Neural progenitor cell (in vitro differentiated cells): ENCODE measurements at regions not wholly inside any gene's neighbourhood (a gene's known extent, or its start where the extent isn't known, plus 50 kb on each side); places are given as distances from the start of the nearest gene placed in this dataset.
A peak's percentile ranks its signal among the peaks of the same experiment; 100 is the strongest.

Experiments
- DNase-seq: peaks from one replicate; pipeline ENCODE4 v3.0.0-alpha.2; 2016; ENCODE audit warnings: low spot score
- H2AFZ ChIP-seq: fragments of 200-600 bp; sonication (generic); replicated peaks from 2 replicates; pipeline ENCODE4 v1.6.1; 2016; ENCODE audit warnings: antibody characterized with exemption
- H3F3A ChIP-seq: fragments of 200-600 bp; sonication (generic); 2 replicates; pipeline ENCODE4 v1.6.1; 2016; ENCODE audit warnings: antibody characterized with exemption, low read depth
- H3K27ac ChIP-seq: fragments of 200-600 bp; sonication (generic); 2 replicates; pipeline ENCODE4 v1.5.1; 2016; ENCODE audit warnings: mild to moderate bottlenecking
- H3K27me3 ChIP-seq: fragments of 200-600 bp; sonication (generic); 2 replicates; pipeline ENCODE4 v1.6.1; 2016; ENCODE audit warnings: mild to moderate bottlenecking, moderate library complexity
- H3K36me3 ChIP-seq: fragments of 200-600 bp; sonication (generic); 2 replicates; pipeline ENCODE4 v1.5.1; 2016
- H3K4me1 ChIP-seq: fragments of 200-600 bp; sonication (generic); 2 replicates; pipeline ENCODE4 v1.6.1; 2016; ENCODE audit warnings: mixed run types
- H3K4me2 ChIP-seq: fragments of 200-600 bp; sonication (generic); 2 replicates; pipeline ENCODE4 v1.6.1; 2016
- H3K4me3 ChIP-seq: fragments of 200-600 bp; sonication (generic); 2 replicates; pipeline ENCODE4 v1.5.1; 2016
- H3K79me2 ChIP-seq: fragments of 200-600 bp; sonication (generic); 2 replicates; pipeline ENCODE4 v1.6.1; 2016; ENCODE audit warnings: low read depth
- H3K9ac ChIP-seq: fragments of 200-600 bp; sonication (generic); 2 replicates; pipeline ENCODE4 v1.6.1; 2016
- H3K9me3 ChIP-seq: fragments of 200-600 bp; sonication (generic); 2 replicates; pipeline ENCODE4 v1.5.1; 2016; ENCODE audit warnings: low read depth
- H4K20me1 ChIP-seq: fragments of 200-600 bp; sonication (generic); 2 replicates; pipeline ENCODE4 v1.6.1; 2016; ENCODE audit warnings: low read depth
- H3K27ac Mint-ChIP-seq: 3 replicates; pipeline ENCODE4 v1.8.0; 2021; ENCODE audit warnings: mixed read lengths
- H3K27me3 Mint-ChIP-seq: 2 replicates; pipeline ENCODE4 v1.8.0; 2022; ENCODE audit warnings: low read depth, mild to moderate bottlenecking, inconsistent platforms, moderate library complexity, mixed read lengths; ENCODE audit not compliant: insufficient read depth
- H3K36me3 Mint-ChIP-seq: 3 replicates; pipeline ENCODE4 v1.8.0; 2021; ENCODE audit warnings: mixed read lengths
- H3K4me1 Mint-ChIP-seq: 3 replicates; pipeline ENCODE4 v1.8.0; 2021; ENCODE audit warnings: mixed read lengths
- H3K4me3 Mint-ChIP-seq: 3 replicates; pipeline ENCODE4 v1.8.0; 2021; ENCODE audit warnings: mild to moderate bottlenecking, moderate library complexity, mixed read lengths
- H3K9me3 Mint-ChIP-seq: 3 replicates; pipeline ENCODE4 v1.8.0; 2020; ENCODE audit warnings: mixed read lengths
- CTCF ChIP-seq: fragments of 200-600 bp; sonication (generic); IDR thresholded peaks from 2 replicates; pipeline ENCODE4 v1.5.1; 2017; ENCODE audit warnings: antibody characterized with exemption, mild to moderate bottlenecking
- EZH2 ChIP-seq: fragments of 200-600 bp; sonication (generic); IDR thresholded peaks from 2 replicates; pipeline ENCODE4 v1.6.1; 2017; ENCODE audit warnings: antibody characterized with exemption, mild to moderate bottlenecking, moderate library complexity
- EZH2phosphoT487 ChIP-seq: fragments of 200-600 bp; sonication (generic); IDR thresholded peaks from 2 replicates; pipeline ENCODE4 v1.6.1; 2017; ENCODE audit warnings: antibody characterized with exemption

- no peak overlapping the region for H3K4me3 Mint-ChIP-seq
- H3K27me3 ChIP-seq = peaks cover 56% of the 10 kb centered on the region
- no peaks in the 10 kb centered on the region for H3F3A ChIP-seq
- H3K4me3 ChIP-seq = no peak overlapping the region
- no peaks in the 10 kb centered on the region for H3K9me3 ChIP-seq
- H3K27me3 Mint-ChIP-seq = peaks cover 4% of the 10 kb centered on the region
- H3K36me3 Mint-ChIP-seq = no peaks in the 10 kb centered on the region
- H4K20me1 ChIP-seq = no peaks in the 10 kb centered on the region
- no peak overlapping the region for H2AFZ ChIP-seq
- peaks cover 10% of the 10 kb centered on the region for H3K4me1 ChIP-seq
- no peak overlapping the region for H3K4me2 ChIP-seq
- H3K27ac Mint-ChIP-seq = no peak overlapping the region
- no peak overlapping the region for H3K9ac ChIP-seq
- H3K4me1 Mint-ChIP-seq = peaks cover 4% of the 10 kb centered on the region
- TF ChIP-seq EZH2 = no peak
- TF ChIP-seq EZH2phosphoT487 = no peak
- TF ChIP-seq CTCF = no peak
- H3K9me3 Mint-ChIP-seq = no peaks in the 10 kb centered on the region
- H3K27ac ChIP-seq = no peak overlapping the region
- H3K36me3 ChIP-seq = no peaks in the 10 kb centered on the region
- DNase-seq = no peak
- H3K79me2 ChIP-seq = no peaks in the 10 kb centered on the region
Measured at GRCh38 chr4:104906276-104906675, 240.4 kb upstream of the TET2 start.

GRCh38 chr4:104907074-104907649, 239.5 kb upstream of the TET2 start:
- Histone ChIP-seq H3F3A (no peaks in the 10 kb centered on the region), H3K4me1 (peaks cover 10% of the 10 kb centered on the region), H3K79me2 (no peaks in the 10 kb centered on the region), H3K36me3 (no peaks in the 10 kb centered on the region), H3K9me3 (no peaks in the 10 kb centered on the region), H2AFZ (peak overlapping the region; percentile 57), H3K9ac (no peak overlapping the region), H3K27ac (no peak overlapping the region), H4K20me1 (no peaks in the 10 kb centered on the region), H3K4me2 (no peak overlapping the region), H3K4me3 (no peak overlapping the region), H3K27me3 (peaks cover 62% of the 10 kb centered on the region)
- peaks cover 3% of the 10 kb centered on the region for H3K27me3 Mint-ChIP-seq
- DNase-seq = no peak
- H3K4me1 Mint-ChIP-seq = peaks cover under 1% of the 10 kb centered on the region
- H3K4me3 Mint-ChIP-seq = no peak overlapping the region
- H3K9me3 Mint-ChIP-seq = no peaks in the 10 kb centered on the region
- TF ChIP-seq EZH2 (no peak), CTCF (no peak), EZH2phosphoT487 (no peak)
- H3K27ac Mint-ChIP-seq = no peak overlapping the region
- no peaks in the 10 kb centered on the region for H3K36me3 Mint-ChIP-seq

- H3K27ac ChIP-seq = no peak overlapping the region
- H3K4me1 Mint-ChIP-seq = no peaks in the 10 kb centered on the region
- TF ChIP-seq CTCF (no peak), EZH2 (no peak), EZH2phosphoT487 (no peak)
- no peaks in the 10 kb centered on the region for H3K36me3 Mint-ChIP-seq
- no peaks in the 10 kb centered on the region for H3K36me3 ChIP-seq
- H3K9me3 Mint-ChIP-seq = no peaks in the 10 kb centered on the region
- no peaks in the 10 kb centered on the region for H3F3A ChIP-seq
- H3K27me3 Mint-ChIP-seq = peaks cover 3% of the 10 kb centered on the region
- H3K4me3 ChIP-seq = no peak overlapping the region
- no peak overlapping the region for H3K27ac Mint-ChIP-seq
- DNase-seq = no peak
- H3K79me2 ChIP-seq = no peaks in the 10 kb centered on the region
- no peak overlapping the region for H3K4me2 ChIP-seq
- H3K9ac ChIP-seq = no peak overlapping the region
- no peaks in the 10 kb centered on the region for H4K20me1 ChIP-seq
- no peak overlapping the region for H3K4me3 Mint-ChIP-seq
- no peaks in the 10 kb centered on the region for H3K9me3 ChIP-seq
- no peak overlapping the region for H2AFZ ChIP-seq
- peaks cover 67% of the 10 kb centered on the region for H3K27me3 ChIP-seq
- peaks cover 10% of the 10 kb centered on the region for H3K4me1 ChIP-seq
Measured at GRCh38 chr4:104907991-104908390, 238.7 kb upstream of the TET2 start.
